Left ventricle myocardium inferior (tissue), 1 donor: ENCODE measurements at regions not wholly inside any gene's neighbourhood (a gene's known extent, or its start where the extent isn't known, plus 50 kb on each side); places are given as distances from the start of the nearest gene placed in this dataset.

Experiments used
- DNase-seq: peaks from one replicate; pipeline ENCODE4 v3.0.0-alpha.2; 2020
- H3K27ac ChIP-seq: fragments of 200-600 bp; replicated peaks from 2 replicates; pipeline ENCODE4 v1.8.0; 2021
- H3K27me3 ChIP-seq: fragments of 200-600 bp; 2 replicates; pipeline ENCODE4 v1.8.0; 2021; ENCODE audit warnings: low read depth
- H3K36me3 ChIP-seq: fragments of 200-600 bp; 2 replicates; pipeline ENCODE4 v1.8.0; 2021
- H3K4me1 ChIP-seq: fragments of 200-600 bp; 2 replicates; pipeline ENCODE4 v1.8.0; 2021
- H3K4me3 ChIP-seq: fragments of 200-600 bp; 2 replicates; pipeline ENCODE4 v1.8.0; 2021; ENCODE audit warnings: mild to moderate bottlenecking, moderate library complexity
- H3K9me3 ChIP-seq: fragments of 200-600 bp; replicated peaks from 2 replicates; pipeline ENCODE4 v1.8.0; 2021
- intact Hi-C: fragments of 100-400 bp; cut with micrococcal nuclease; formaldehyde crosslinking; loops from one replicate; pipeline ENCODE4 v1.11.0; 2022
- TF ChIP-seq, protein P1 (sequence below): fragments of 200-600 bp; IDR thresholded peaks from 2 replicates; pipeline ENCODE4 v1.8.0; 2021; ENCODE audit warnings: antibody characterized with exemption, mild to moderate bottlenecking, borderline replicate concordance
- donor health status: DM: no; HTN: yes; CAD: no; lungs with severe emphysema.

DNA sequence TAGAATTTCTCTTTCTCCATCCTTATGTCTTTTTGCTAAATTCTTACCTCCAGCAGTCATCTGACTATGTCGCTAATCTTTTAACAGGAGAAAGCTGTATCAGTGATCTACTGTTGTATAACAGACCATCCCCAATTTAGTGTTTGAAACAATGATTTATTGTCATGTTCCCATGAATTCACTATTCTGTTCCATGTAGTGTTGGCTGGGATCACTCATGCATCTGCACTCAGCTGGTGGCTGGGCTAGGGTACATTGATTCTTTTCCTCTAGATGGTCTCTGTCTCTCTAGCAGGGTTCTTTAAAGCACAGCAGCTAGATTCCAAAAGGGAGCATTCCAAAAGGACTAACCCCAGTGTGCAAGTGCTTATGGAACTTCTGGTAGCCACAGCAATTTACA, 184.2 kb upstream of the FANCL start:
- Histone ChIP-seq H3K27ac (no peak overlapping the region), H3K9me3 (no peaks in the 10 kb centered on the region), H3K27me3 (peaks cover 75% of the 10 kb centered on the region), H3K4me1 (peaks cover 13% of the 10 kb centered on the region), H3K36me3 (no peaks in the 10 kb centered on the region), H3K4me3 (no peak overlapping the region)
- TF ChIP-seq, protein P1, sequence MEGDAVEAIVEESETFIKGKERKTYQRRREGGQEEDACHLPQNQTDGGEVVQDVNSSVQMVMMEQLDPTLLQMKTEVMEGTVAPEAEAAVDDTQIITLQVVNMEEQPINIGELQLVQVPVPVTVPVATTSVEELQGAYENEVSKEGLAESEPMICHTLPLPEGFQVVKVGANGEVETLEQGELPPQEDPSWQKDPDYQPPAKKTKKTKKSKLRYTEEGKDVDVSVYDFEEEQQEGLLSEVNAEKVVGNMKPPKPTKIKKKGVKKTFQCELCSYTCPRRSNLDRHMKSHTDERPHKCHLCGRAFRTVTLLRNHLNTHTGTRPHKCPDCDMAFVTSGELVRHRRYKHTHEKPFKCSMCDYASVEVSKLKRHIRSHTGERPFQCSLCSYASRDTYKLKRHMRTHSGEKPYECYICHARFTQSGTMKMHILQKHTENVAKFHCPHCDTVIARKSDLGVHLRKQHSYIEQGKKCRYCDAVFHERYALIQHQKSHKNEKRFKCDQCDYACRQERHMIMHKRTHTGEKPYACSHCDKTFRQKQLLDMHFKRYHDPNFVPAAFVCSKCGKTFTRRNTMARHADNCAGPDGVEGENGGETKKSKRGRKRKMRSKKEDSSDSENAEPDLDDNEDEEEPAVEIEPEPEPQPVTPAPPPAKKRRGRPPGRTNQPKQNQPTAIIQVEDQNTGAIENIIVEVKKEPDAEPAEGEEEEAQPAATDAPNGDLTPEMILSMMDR, result no peak
- no peak for DNase-seq
- intact Hi-C loops, result no loop called here

DNA sequence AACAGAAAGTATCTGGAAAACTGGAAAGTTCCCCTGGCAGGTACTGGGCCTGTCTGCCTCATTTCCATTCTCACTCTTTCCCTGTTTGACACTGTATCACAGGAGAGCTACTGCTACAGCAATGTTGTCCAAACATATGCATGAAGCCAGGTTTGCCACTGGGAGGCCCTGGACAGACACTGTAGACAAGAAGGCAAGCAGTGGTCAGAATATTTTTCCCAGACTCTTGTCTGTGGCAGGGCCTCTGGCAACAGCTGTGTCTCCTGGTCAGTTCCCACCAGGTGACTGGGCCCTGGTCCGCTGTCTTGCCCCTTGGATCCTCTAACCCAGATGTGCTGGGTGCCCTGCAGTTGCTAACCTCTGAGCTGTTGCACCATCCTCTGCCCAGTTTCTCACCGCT, 178.9 kb upstream of the FANCL start:
- Histone ChIP-seq H3K36me3 (no peaks in the 10 kb centered on the region), H3K4me1 (no peaks in the 10 kb centered on the region), H3K27ac (no peak overlapping the region), H3K4me3 (no peak overlapping the region), H3K9me3 (no peaks in the 10 kb centered on the region), H3K27me3 (peaks cover 23% of the 10 kb centered on the region)
- no peak for DNase-seq
- TF ChIP-seq, protein P1, result no peak
- intact Hi-C loops, result no loop called here

DNA sequence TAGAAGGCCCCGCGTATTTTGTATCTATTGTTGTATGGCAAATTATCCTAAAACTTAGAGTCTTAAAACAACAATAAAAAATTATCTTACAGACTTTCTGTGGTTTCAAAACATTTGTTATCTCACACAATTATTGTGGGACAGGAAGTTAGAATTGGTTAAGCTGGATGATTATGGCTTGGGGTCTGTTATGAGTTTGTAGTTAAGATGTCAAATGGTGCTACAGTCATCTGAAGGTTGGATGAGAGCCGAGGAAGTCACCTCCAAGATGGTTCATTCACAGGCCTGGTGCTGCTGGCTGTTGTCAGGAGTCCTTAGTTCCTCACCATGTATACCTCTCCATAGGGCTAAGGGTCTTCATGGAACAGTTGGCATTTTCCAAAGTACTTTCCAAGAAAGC, 175.6 kb upstream of the FANCL start:
- intact Hi-C loops, result no loop called here
- no peaks in the 10 kb centered on the region for H3K4me1 ChIP-seq
- H3K36me3 ChIP-seq, result no peaks in the 10 kb centered on the region
- no peaks in the 10 kb centered on the region for H3K9me3 ChIP-seq
- H3K4me3 ChIP-seq, result no peak overlapping the region
- TF ChIP-seq, protein P1, result no peak
- no peaks in the 10 kb centered on the region for H3K27me3 ChIP-seq
- DNase-seq, result no peak
- no peak overlapping the region for H3K27ac ChIP-seq

DNA sequence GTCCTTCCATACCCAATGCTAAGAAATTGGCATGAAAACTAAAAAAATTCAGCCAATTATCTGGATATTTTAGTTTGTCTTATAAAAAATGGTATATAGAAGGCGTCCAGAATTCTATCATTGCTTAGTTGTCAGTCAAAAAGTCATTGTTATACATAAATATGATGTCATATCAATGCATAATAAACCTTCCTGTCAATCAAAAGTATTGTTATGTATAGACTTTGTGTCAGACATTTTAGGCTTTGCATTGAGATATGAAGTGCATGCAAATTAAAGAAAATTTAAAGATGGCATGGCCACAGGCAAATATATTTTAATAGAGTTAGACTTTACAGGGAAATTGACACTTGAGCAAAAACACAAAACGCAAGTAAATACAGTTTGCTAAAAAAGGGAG, 173.4 kb upstream of the FANCL start:
- intact Hi-C loops, result no loop called here
- H3K4me1 ChIP-seq, result no peaks in the 10 kb centered on the region
- TF ChIP-seq, protein P1, result no peak
- no peaks in the 10 kb centered on the region for H3K9me3 ChIP-seq
- no peak overlapping the region for H3K4me3 ChIP-seq
- H3K36me3 ChIP-seq, result no peaks in the 10 kb centered on the region
- H3K27me3 ChIP-seq, result no peaks in the 10 kb centered on the region
- DNase-seq, result no peak
- H3K27ac ChIP-seq, result no peak overlapping the region

DNA sequence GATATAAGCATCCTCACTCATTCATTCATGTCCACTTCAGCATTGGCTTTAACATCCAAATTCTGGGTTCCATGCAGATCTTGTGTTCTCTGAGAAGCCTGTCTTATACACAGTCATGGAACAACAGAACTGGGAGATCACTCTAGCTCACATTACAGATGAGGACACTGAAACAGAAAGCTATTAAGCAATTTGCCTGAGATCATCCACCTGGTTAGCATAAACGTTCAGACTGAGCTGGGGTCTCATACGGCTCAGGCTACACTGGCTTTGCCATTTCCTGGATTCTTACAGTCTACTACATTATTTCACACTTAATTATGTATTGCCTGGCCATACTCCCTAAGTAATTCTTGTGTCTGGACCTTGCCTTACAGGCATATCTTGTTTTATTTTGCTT, 169.4 kb upstream of the FANCL start:
- DNase-seq, result no peak
- no peaks in the 10 kb centered on the region for H3K36me3 ChIP-seq
- TF ChIP-seq, protein P1, result no peak
- no peaks in the 10 kb centered on the region for H3K4me1 ChIP-seq
- H3K27ac ChIP-seq, result no peak overlapping the region
- H3K4me3 ChIP-seq, result no peak overlapping the region
- H3K27me3 ChIP-seq, result no peaks in the 10 kb centered on the region
- intact Hi-C loops, result no loop called here
- H3K9me3 ChIP-seq, result no peaks in the 10 kb centered on the region

DNA sequence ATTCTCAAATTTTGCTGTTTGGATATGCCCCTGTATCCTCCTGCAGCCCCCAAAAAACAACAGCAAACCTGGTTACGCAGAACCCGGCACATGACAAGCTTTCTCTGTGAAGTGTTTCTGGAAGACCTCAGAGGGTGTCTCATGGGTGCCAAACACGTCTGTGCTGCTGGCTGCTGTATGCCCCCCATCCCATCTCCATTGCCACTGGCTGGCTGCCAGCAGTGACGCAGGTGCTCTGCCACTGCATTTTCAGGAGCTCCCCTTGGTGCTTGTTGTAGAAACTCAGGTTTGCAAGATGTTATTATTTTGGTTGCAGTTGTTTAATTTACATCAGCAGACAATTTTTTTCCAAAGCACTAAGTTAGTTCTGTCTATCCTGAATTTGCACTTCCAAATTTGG, 166.4 kb upstream of the FANCL start:
- Histone ChIP-seq H3K4me3 (no peak overlapping the region), H3K27ac (no peak overlapping the region), H3K9me3 (no peaks in the 10 kb centered on the region), H3K27me3 (no peaks in the 10 kb centered on the region), H3K36me3 (no peaks in the 10 kb centered on the region), H3K4me1 (no peaks in the 10 kb centered on the region)
- DNase-seq, result no peak
- intact Hi-C loops, result no loop called here
- TF ChIP-seq, protein P1, result no peak
